ENCODE measurements at regions not wholly inside any gene's neighbourhood (a gene's known extent, or its start where the extent isn't known, plus 50 kb on each side); places are given as distances from the start of the nearest gene placed in this dataset.

GRCh38 chr2:41464395-41464794 lies 583.4 kb upstream of the PKDCC start:
- Histone ChIP-seq H3K36me3 (ENCODE audit: control insufficient read depth, insufficient read depth, low read length) (no peaks in the 10 kb centered on the region), H3K4me3 (ENCODE audit: low read length) (no peak overlapping the region), H3K27ac (ENCODE audit: low read depth, low read length) (no peak overlapping the region), H3K4me1 (ENCODE audit: control insufficient read depth, insufficient read depth, low read length) (no peaks in the 10 kb centered on the region), H3K27me3 (ENCODE audit: control insufficient read depth, insufficient read depth, low read length) (no peaks in the 10 kb centered on the region), H3K9ac (ENCODE audit: low read length) (no peak overlapping the region)

DNA sequence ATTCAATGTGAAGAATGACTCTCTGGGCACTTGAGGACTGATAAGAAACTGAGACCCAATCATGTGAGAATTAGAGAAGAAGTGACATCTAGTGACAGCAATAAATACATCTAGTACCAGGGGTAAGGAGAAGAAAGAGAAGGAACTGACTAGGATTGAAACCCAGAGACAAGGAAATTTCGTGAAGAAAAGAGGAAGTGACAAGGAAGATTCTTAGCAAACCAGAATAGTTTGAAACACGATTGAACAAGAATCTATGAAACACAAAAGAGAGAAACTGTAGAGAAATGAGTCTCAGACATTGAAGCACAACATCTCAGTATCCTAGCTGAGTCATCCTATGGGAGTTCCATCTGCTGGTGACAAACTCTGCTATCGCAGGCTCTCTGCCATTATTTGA lies 571.9 kb upstream of the PKDCC start:
- no peaks in the 10 kb centered on the region for H3K4me1 ChIP-seq (ENCODE audit: control insufficient read depth, insufficient read depth, low read length)
- H3K27ac ChIP-seq (ENCODE audit: low read depth, low read length) = no peak overlapping the region
- H3K9ac ChIP-seq (ENCODE audit: low read length) = no peak overlapping the region

GRCh38 chr2:41482659-41483058 lies 565.2 kb upstream of the PKDCC start:
- H3K4me1 ChIP-seq (ENCODE audit: control insufficient read depth, insufficient read depth, low read length) = no peaks in the 10 kb centered on the region
- no peak overlapping the region for H3K4me3 ChIP-seq (ENCODE audit: low read length)
- no peaks in the 10 kb centered on the region for H3K36me3 ChIP-seq (ENCODE audit: control insufficient read depth, insufficient read depth, low read length)
- H3K27me3 ChIP-seq (ENCODE audit: control insufficient read depth, insufficient read depth, low read length) = no peaks in the 10 kb centered on the region
- no peak overlapping the region for H3K9ac ChIP-seq (ENCODE audit: low read length)
- H3K27ac ChIP-seq (ENCODE audit: low read depth, low read length) = no peak overlapping the region

More for the DNA sequence above, 571.9 kb upstream of the PKDCC start:
- Histone ChIP-seq H3K36me3 (ENCODE audit: control insufficient read depth, insufficient read depth, low read length) (no peaks in the 10 kb centered on the region), H3K27me3 (ENCODE audit: control insufficient read depth, insufficient read depth, low read length) (no peaks in the 10 kb centered on the region), H3K4me3 (ENCODE audit: low read length) (no peak overlapping the region)

- Histone ChIP-seq H3K27me3 (ENCODE audit: control insufficient read depth, insufficient read depth, low read length) (no peaks in the 10 kb centered on the region), H3K9ac (ENCODE audit: low read length) (no peak overlapping the region), H3K4me3 (ENCODE audit: low read length) (no peak overlapping the region), H3K4me1 (ENCODE audit: control insufficient read depth, insufficient read depth, low read length) (no peaks in the 10 kb centered on the region), H3K36me3 (ENCODE audit: control insufficient read depth, insufficient read depth, low read length) (no peaks in the 10 kb centered on the region), H3K27ac (ENCODE audit: low read depth, low read length) (no peak overlapping the region)
Observed at GRCh38 chr2:41483226-41483625, 564.6 kb upstream of the PKDCC start.

- Histone ChIP-seq H3K27me3 (ENCODE audit: control insufficient read depth, insufficient read depth, low read length) (no peaks in the 10 kb centered on the region), H3K4me3 (ENCODE audit: low read length) (no peak overlapping the region), H3K4me1 (ENCODE audit: control insufficient read depth, insufficient read depth, low read length) (no peaks in the 10 kb centered on the region), H3K9ac (ENCODE audit: low read length) (no peak overlapping the region), H3K36me3 (ENCODE audit: control insufficient read depth, insufficient read depth, low read length) (no peaks in the 10 kb centered on the region), H3K27ac (ENCODE audit: low read depth, low read length) (no peak overlapping the region)
Observed at GRCh38 chr2:41483982-41484857, 563.6 kb upstream of the PKDCC start.

DNA sequence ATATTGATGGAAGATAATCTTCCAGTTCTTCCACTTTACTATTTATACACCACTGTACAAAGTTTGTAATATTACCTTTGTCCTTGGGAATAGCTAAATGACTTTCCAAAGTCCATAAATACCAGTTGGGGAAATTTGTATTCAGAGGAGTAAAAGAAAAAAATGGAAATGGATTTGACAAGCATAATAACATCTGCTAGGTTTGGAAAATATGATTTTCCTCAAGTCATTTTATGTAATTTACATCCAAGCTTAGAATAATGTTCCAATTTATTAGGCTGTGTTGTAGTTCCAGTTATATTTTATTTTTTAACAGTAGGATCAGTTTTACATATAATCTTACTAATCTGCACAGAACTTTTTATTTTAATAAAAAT lies 563.0 kb upstream of the PKDCC start:
- Histone ChIP-seq H3K27ac (ENCODE audit: low read depth, low read length) (no peak overlapping the region), H3K4me1 (ENCODE audit: control insufficient read depth, insufficient read depth, low read length) (no peaks in the 10 kb centered on the region), H3K36me3 (ENCODE audit: control insufficient read depth, insufficient read depth, low read length) (no peaks in the 10 kb centered on the region), H3K4me3 (ENCODE audit: low read length) (no peak overlapping the region), H3K27me3 (ENCODE audit: control insufficient read depth, insufficient read depth, low read length) (no peaks in the 10 kb centered on the region), H3K9ac (ENCODE audit: low read length) (no peak overlapping the region)

GRCh38 chr2:41486948-41487347 lies 560.9 kb upstream of the PKDCC start:
- Histone ChIP-seq H3K27ac (ENCODE audit: low read depth, low read length) (no peak overlapping the region), H3K9ac (ENCODE audit: low read length) (no peak overlapping the region), H3K4me1 (ENCODE audit: control insufficient read depth, insufficient read depth, low read length) (no peaks in the 10 kb centered on the region), H3K4me3 (ENCODE audit: low read length) (no peak overlapping the region), H3K36me3 (ENCODE audit: control insufficient read depth, insufficient read depth, low read length) (no peaks in the 10 kb centered on the region), H3K27me3 (ENCODE audit: control insufficient read depth, insufficient read depth, low read length) (no peaks in the 10 kb centered on the region)

DNA sequence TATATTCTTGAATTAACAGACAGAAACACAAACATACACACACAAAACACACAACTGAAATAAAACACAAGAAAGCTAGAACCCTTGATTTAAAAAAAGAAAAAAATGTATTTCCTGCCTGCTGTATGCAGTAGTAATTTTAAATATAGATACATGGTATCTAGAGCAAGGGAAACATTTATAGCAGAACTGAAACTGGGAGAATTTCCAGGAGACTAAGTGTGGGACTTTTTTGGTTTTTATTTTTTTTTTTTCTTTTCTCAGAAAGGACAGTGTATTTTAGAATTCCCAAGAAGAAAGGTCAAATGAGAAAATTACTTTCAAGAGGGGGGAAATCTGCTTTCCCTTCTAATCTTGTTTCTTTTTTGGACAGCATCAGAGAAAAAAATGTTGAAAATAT lies 558.9 kb upstream of the PKDCC start:
- H3K27ac ChIP-seq (ENCODE audit: low read depth, low read length) = no peak overlapping the region
- H3K4me1 ChIP-seq (ENCODE audit: control insufficient read depth, insufficient read depth, low read length) = no peaks in the 10 kb centered on the region
- H3K36me3 ChIP-seq (ENCODE audit: control insufficient read depth, insufficient read depth, low read length) = no peaks in the 10 kb centered on the region
- H3K27me3 ChIP-seq (ENCODE audit: control insufficient read depth, insufficient read depth, low read length) = no peaks in the 10 kb centered on the region
- H3K4me3 ChIP-seq (ENCODE audit: low read length) = no peak overlapping the region
- H3K9ac ChIP-seq (ENCODE audit: low read length) = no peak overlapping the region

- Histone ChIP-seq H3K4me3 (ENCODE audit: low read length) (no peak overlapping the region), H3K27ac (ENCODE audit: low read depth, low read length) (no peak overlapping the region), H3K36me3 (ENCODE audit: control insufficient read depth, insufficient read depth, low read length) (no peaks in the 10 kb centered on the region), H3K27me3 (ENCODE audit: control insufficient read depth, insufficient read depth, low read length) (no peaks in the 10 kb centered on the region), H3K9ac (ENCODE audit: low read length) (no peak overlapping the region), H3K4me1 (ENCODE audit: control insufficient read depth, insufficient read depth, low read length) (no peaks in the 10 kb centered on the region)
Observed at GRCh38 chr2:41489638-41490037, 558.2 kb upstream of the PKDCC start.

GRCh38 chr2:41495050-41495449 lies 552.8 kb upstream of the PKDCC start:
- H3K27me3 ChIP-seq (ENCODE audit: control insufficient read depth, insufficient read depth, low read length) = no peaks in the 10 kb centered on the region
- no peak overlapping the region for H3K27ac ChIP-seq (ENCODE audit: low read depth, low read length)
- no peaks in the 10 kb centered on the region for H3K4me1 ChIP-seq (ENCODE audit: control insufficient read depth, insufficient read depth, low read length)
- H3K4me3 ChIP-seq (ENCODE audit: low read length) = no peak overlapping the region
- H3K9ac ChIP-seq (ENCODE audit: low read length) = no peak overlapping the region
- H3K36me3 ChIP-seq (ENCODE audit: control insufficient read depth, insufficient read depth, low read length) = no peaks in the 10 kb centered on the region

- H3K27ac ChIP-seq (ENCODE audit: low read depth, low read length) = no peak overlapping the region
- H3K9ac ChIP-seq (ENCODE audit: low read length) = no peak overlapping the region
- no peaks in the 10 kb centered on the region for H3K27me3 ChIP-seq (ENCODE audit: control insufficient read depth, insufficient read depth, low read length)
- no peaks in the 10 kb centered on the region for H3K36me3 ChIP-seq (ENCODE audit: control insufficient read depth, insufficient read depth, low read length)
- no peak overlapping the region for H3K4me3 ChIP-seq (ENCODE audit: low read length)
- no peaks in the 10 kb centered on the region for H3K4me1 ChIP-seq (ENCODE audit: control insufficient read depth, insufficient read depth, low read length)
Observed at GRCh38 chr2:41496908-41497307, 550.9 kb upstream of the PKDCC start.

- Histone ChIP-seq H3K4me3 (ENCODE audit: low read length) (no peak overlapping the region), H3K36me3 (ENCODE audit: control insufficient read depth, insufficient read depth, low read length) (no peaks in the 10 kb centered on the region), H3K9ac (ENCODE audit: low read length) (no peak overlapping the region), H3K27me3 (ENCODE audit: control insufficient read depth, insufficient read depth, low read length) (no peaks in the 10 kb centered on the region), H3K4me1 (ENCODE audit: control insufficient read depth, insufficient read depth, low read length) (no peaks in the 10 kb centered on the region), H3K27ac (ENCODE audit: low read depth, low read length) (no peak overlapping the region)
Observed at GRCh38 chr2:41498781-41499180, 549.0 kb upstream of the PKDCC start.

DNA sequence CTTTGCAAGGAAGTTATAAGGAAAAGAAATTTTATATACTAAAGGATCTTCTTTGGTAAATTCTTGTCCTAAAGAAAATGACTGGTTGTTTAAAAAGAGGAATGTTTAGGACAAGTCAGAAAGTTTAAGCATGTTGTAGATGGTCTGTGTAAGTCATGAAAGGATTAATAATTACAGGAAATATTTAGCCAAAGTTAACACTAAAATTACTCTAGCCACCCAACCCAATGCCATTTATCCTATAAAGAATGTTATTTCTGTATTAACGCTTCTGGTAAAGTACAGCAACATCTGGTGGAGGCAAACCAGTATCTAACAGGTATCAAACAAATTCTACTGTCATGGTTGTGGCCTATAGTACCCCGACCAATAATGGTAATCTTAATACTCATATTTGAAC lies 546.9 kb upstream of the PKDCC start:
- no peak overlapping the region for H3K9ac ChIP-seq (ENCODE audit: low read length)
- H3K4me3 ChIP-seq (ENCODE audit: low read length) = no peak overlapping the region

More for the DNA sequence above, 546.9 kb upstream of the PKDCC start:
- H3K27me3 ChIP-seq (ENCODE audit: control insufficient read depth, insufficient read depth, low read length) = no peaks in the 10 kb centered on the region
- no peaks in the 10 kb centered on the region for H3K4me1 ChIP-seq (ENCODE audit: control insufficient read depth, insufficient read depth, low read length)
- H3K27ac ChIP-seq (ENCODE audit: low read depth, low read length) = no peak overlapping the region
- no peaks in the 10 kb centered on the region for H3K36me3 ChIP-seq (ENCODE audit: control insufficient read depth, insufficient read depth, low read length)

Measured in rectal smooth muscle tissue (tissue), 1 donor.